Heart right ventricle (tissue), 16 donors: ENCODE measurements at regions not wholly inside any gene's neighbourhood (a gene's known extent, or its start where the extent isn't known, plus 50 kb on each side); places are given as distances from the start of the nearest gene placed in this dataset.

Experiments
- ATAC-seq, 8 donors: fragments of 200-7000 bp; cut with Tn5 transposase; one replicate each; pipeline ENCODE4 v1.9.1; 2020; ENCODE audit warnings: mild to moderate bottlenecking in 8 of 8, moderate library complexity in 8 of 8, moderate number of reproducible peaks in 1 of 8
- DNase-seq, 2 donors: peaks; one replicate each; pipeline ENCODE4 v3.0.0-alpha.2; 2020
- H3K27ac ChIP-seq, 10 donors: fragments of 200-600 bp; sonication (generic) in 2 of 10; one replicate each; pipeline versions ENCODE4 v1.5.0 to v1.8.0; 2020 to 2022; ENCODE audit warnings: mild to moderate bottlenecking in 3 of 10
- H3K27me3 ChIP-seq, 7 donors: fragments of 200-600 bp; one replicate each; pipeline ENCODE4 v1.8.0; 2021 to 2022; ENCODE audit warnings: mild to moderate bottlenecking in 2 of 7
- H3K36me3 ChIP-seq, 9 donors: fragments of 200-600 bp; sonication (generic) in 1 of 9; one replicate each; pipeline versions ENCODE4 v1.5.0 to v1.8.0; 2020 to 2022; ENCODE audit warnings: mild to moderate bottlenecking in 2 of 9
- H3K4me1 ChIP-seq, 9 donors: fragments of 200-600 bp; sonication (generic) in 1 of 9; one replicate each; pipeline versions ENCODE4 v1.5.0 to v1.8.0; 2020 to 2022; ENCODE audit warnings: mild to moderate bottlenecking in 4 of 9
- H3K4me3 ChIP-seq, 10 donors: fragments of 200-600 bp; sonication (generic) in 2 of 10; one replicate each; pipeline versions ENCODE4 v1.5.0 to v1.8.0; 2020 to 2022; ENCODE audit warnings: mild to moderate bottlenecking in 7 of 10, moderate library complexity in 2 of 10
- H3K9me3 ChIP-seq, 11 donors: fragments of 200-600 bp in 10 of 11; sonication (generic) in 2 of 11; one replicate each; pipeline versions ENCODE4 v1.5.0 to v1.8.0; 2013 to 2022; ENCODE audit warnings: mild to moderate bottlenecking in 2 of 11, control low read depth in 1 of 11, moderate library complexity in 1 of 11
- CTCF ChIP-seq, 9 donors: fragments of 200-600 bp; sonication (generic) in 2 of 9; IDR thresholded peaks; one replicate each; pipeline versions ENCODE4 v1.5.0 to v1.8.0; 2021 to 2022; ENCODE audit warnings: antibody characterized with exemption in 9 of 9, mild to moderate bottlenecking in 5 of 9, moderate library complexity in 1 of 9
- WGBS, 2 donors: extraction: QIAGEN DNeasy Blood & Tissue Kit; methylation state at CpG; one replicate each; pipeline ENCODE4 v1.1.7; 2013; ENCODE audit warnings: inconsistent platforms in 1 of 2; 5-methylcytosine and 5-hydroxymethylcytosine counted together
- intact Hi-C, 10 donors: fragments of 100-400 bp; cut with DNase I; formaldehyde crosslinking; loops; one replicate each; pipeline versions ENCODE4 v1.11.1 to v1.14.2; 2022
- donor health status: Arrhythmogenic right ventricular cardiomyopathy.
- donor health status: ischemic (EF 13 %, LVEDD 7.1; RV severe dilation, severe dysfunction).
- donor health status: healthy with polysubstance abuse.
- donor health status: DM: no; HTN: yes; CAD: no.
- donor health status: DM: no; HTN: no; CAD: no.
- donor health status: ischemic (EF 25% LVEDD 6.9; RV normal size, moderate dysfunction).
- donor health status: ischemic (EF 25% LVEDD 5.7; RV mildly dilated, moderate dysfunction).
- donor health status: healthy.
- donor health status: DM: yes; HTN: yes; CAD: no.
- donor health status: Ischemic cardiomyopathy.
- donor health status: ischemic (EF 35%, LVEDD 5.7; RV mildly dilated, moderate dysfunction).
- donor health status: nonischemic (EF 11% LVEDD 7.7; RV severe dilation, severe dysfunction).
- donor health status: DM: yes; HTN: yes; CAD: no.
- donor health status: PGD.
- donor health status: ischemic (EF 29% LVEDD 5.4; RV normal size, mild dysfunction).
- donor health status: nonischemic (EF 23%, LVEDD 6.1; RV moderate dilation, normal function).

DNA sequence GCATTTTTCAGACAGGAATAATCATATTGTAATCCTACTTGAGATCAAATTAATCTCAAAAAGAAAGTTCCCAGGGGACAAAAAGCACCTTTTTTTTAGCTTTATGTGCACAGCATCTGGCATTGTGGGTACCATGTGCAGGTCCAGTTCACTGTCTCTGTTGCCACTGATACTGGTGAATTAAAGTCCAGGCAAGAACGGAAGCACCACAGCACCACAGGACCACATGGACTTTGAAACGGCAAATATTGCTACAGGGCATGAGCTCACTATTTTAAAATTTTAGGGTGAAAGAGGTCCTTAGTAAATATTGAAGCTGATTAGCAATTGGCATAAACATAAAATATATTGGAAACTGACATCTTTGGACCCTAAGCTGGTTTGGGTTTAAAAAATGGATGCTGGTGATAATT, 709.0 kb downstream of the EPM2A start:
- no peak for DNase-seq
- 86 to 89% methylated on average over 2 of the region's 2 CpGs for WGBS, 2 donors
- intact Hi-C loops = loop anchor here in 3 of 10 donors (5.0 to 10.0 kb wide), 3 partner anchors 189 to 441 kb away; no protein-coding TSS in a partner anchor
- H3K4me3 ChIP-seq = no peak overlapping the region
- no peak overlapping the region for H3K27ac ChIP-seq
- H3K4me1 ChIP-seq = peaks cover 0 to 10% (median 0%) of the 10 kb centered on the region in 9 donors
- H3K9me3 ChIP-seq = no peaks in the 10 kb centered on the region
- ATAC-seq = no peak
- no peaks in the 10 kb centered on the region for H3K36me3 ChIP-seq
- no peak for TF ChIP-seq CTCF (IDR thresholded peaks at IDR 0.05)
- H3K27me3 ChIP-seq = no peaks in the 10 kb centered on the region

DNA sequence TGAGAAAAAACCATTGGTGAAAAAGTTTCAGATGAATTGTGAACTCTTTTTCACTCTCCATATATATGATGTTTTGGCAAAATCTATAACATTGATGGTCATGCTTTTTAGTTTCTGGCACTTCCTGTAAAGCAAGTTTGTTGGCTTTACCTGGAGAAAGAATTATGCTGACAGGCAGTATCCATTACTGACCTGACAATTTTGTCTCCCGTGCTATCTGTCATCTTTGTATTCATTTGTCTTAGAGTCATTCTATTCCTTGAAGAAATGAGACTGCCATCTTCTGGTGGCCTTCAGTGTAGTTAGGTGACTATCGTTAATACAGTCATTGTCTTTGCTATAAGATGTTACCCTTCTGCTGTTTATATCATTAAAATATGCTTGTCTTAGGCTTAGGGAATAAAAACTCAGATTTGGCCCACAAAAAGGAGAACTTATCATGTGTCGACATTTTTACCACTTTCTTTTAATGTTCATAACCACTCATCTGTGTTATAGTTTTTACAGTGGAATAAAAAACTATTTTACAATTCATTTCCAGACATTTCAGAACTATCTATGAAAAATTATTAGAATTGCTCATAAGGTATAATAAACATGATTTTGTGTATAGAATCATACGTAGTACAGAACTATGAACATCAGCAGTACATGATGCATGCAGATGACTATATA, 707.0 kb downstream of the EPM2A start:
- no peak overlapping the region for H3K27ac ChIP-seq
- no peaks in the 10 kb centered on the region for H3K36me3 ChIP-seq
- H3K27me3 ChIP-seq = no peaks in the 10 kb centered on the region
- DNase-seq (no peak), ATAC-seq (peak in 4 of 8 donors; percentile 42 to 57 (median 56))
- peak in 6 of 9 donors; percentile 34 to 64 (median 56) for TF ChIP-seq CTCF (IDR thresholded peaks at IDR 0.05)
- intact Hi-C loops = loop anchor here in 3 of 10 donors (5.0 to 10.0 kb wide), 3 partner anchors 187 to 443 kb away; no protein-coding TSS in a partner anchor
- peaks cover 0 to under 1% (median 0%) of the 10 kb centered on the region in 9 donors for H3K4me1 ChIP-seq
- H3K9me3 ChIP-seq = no peaks in the 10 kb centered on the region
- WGBS, 2 donors = 38 to 40% methylated on average over 4 of the region's 4 CpGs
- H3K4me3 ChIP-seq = no peak overlapping the region

DNA sequence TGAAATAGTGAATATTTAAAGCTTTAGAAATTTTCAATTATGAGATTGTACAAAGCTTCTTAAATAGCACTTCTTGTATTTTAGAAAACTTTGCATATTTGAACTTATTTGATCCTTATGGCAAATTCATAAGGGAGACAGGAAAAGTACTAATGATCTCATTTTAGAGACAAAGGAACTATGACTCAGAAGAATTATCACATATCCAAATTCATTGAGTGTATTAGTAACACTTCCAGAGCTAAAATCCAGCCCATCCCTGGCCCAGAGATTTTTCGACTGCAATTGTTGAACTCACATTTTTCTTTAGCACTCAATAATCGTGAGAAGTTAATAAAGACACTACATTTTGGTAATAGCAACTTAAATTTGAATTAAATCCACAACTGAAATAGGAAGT, 704.3 kb downstream of the EPM2A start:
- H3K27ac ChIP-seq = no peak overlapping the region
- no peaks in the 10 kb centered on the region for H3K36me3 ChIP-seq
- H3K4me1 ChIP-seq = no peaks in the 10 kb centered on the region
- H3K27me3 ChIP-seq = no peaks in the 10 kb centered on the region
- intact Hi-C loops = loop anchor here in 1 of 10 donors (10.0 kb wide), 1 partner anchor 446 kb away; no protein-coding TSS in a partner anchor
- ATAC-seq (no peak), DNase-seq (no peak)
- H3K4me3 ChIP-seq = no peak overlapping the region
- H3K9me3 ChIP-seq = peaks cover 0 to 4% (median 0%) of the 10 kb centered on the region in 11 donors
- no peak for TF ChIP-seq CTCF (IDR thresholded peaks at IDR 0.05)
- WGBS, 2 donors = 70 to 80% methylated on average over 2 of the region's 2 CpGs

DNA sequence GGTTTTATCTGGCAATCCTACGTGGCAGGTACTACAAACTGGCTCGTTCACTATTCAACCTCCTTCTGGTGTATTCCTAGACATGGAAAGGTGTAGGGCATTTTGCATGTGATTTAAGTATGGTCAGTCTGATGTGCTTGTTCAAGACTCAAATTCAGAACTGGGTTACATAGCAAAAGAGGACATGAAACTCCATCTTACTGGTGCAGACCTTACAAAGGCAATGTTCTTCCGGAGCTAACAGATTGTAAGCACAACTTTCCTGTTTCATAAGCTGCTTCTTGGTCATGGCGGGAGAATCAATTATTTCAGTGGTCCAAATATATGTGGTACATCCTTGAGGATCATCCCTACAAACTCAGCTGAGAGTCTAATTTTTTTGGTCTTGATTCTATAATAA, 703.4 kb downstream of the EPM2A start:
- Histone ChIP-seq H3K4me1 (peaks cover 0 to 5% (median 0%) of the 10 kb centered on the region in 9 donors), H3K9me3 (peaks cover 0 to 4% (median 0%) of the 10 kb centered on the region in 11 donors), H3K36me3 (no peaks in the 10 kb centered on the region), H3K27me3 (no peaks in the 10 kb centered on the region), H3K27ac (no peak overlapping the region), H3K4me3 (no peak overlapping the region)
- 76 to 82% methylated on average over 4 of the region's 4 CpGs for WGBS, 2 donors
- no peak for TF ChIP-seq CTCF (IDR thresholded peaks at IDR 0.05)
- DNase-seq (no peak), ATAC-seq (no peak)
- intact Hi-C loops = loop anchor here in 1 of 10 donors (10.0 kb wide), 1 partner anchor 447 kb away; no protein-coding TSS in a partner anchor
